GM13977 (cell line): ENCODE measurements at regions not wholly inside any gene's neighbourhood (a gene's known extent, or its start where the extent isn't known, plus 50 kb on each side); places are given as distances from the start of the nearest gene placed in this dataset.

Experiments used
- DNase-seq: peaks from one replicate; pipeline ENCODE4 v3.0.0; 2012; ENCODE audit warnings: low spot score
- in situ Hi-C: fragments of 300-500 bp; cut with MboI; formaldehyde crosslinking; loops from one replicate; pipeline ENCODE4 v1.12.0; 2022; ENCODE audit warnings: low sequenced_read_pairs, low pct_unique_long_range_greater_than_20kb, mixed read lengths, inconsistent platforms; ENCODE audit not compliant: unreplicated experiment
- TF ChIP-seq, protein P1 (sequence below): IDR thresholded peaks from 2 replicates; pipeline ENCODE4 v1.5.1; 2012; ENCODE audit warnings: mild to moderate bottlenecking, control low read depth; ENCODE audit not compliant: insufficient read depth; ENCODE audit errors: extremely low read depth, missing control alignments

- in situ Hi-C loops: no loop called here
- TF ChIP-seq, protein P1, sequence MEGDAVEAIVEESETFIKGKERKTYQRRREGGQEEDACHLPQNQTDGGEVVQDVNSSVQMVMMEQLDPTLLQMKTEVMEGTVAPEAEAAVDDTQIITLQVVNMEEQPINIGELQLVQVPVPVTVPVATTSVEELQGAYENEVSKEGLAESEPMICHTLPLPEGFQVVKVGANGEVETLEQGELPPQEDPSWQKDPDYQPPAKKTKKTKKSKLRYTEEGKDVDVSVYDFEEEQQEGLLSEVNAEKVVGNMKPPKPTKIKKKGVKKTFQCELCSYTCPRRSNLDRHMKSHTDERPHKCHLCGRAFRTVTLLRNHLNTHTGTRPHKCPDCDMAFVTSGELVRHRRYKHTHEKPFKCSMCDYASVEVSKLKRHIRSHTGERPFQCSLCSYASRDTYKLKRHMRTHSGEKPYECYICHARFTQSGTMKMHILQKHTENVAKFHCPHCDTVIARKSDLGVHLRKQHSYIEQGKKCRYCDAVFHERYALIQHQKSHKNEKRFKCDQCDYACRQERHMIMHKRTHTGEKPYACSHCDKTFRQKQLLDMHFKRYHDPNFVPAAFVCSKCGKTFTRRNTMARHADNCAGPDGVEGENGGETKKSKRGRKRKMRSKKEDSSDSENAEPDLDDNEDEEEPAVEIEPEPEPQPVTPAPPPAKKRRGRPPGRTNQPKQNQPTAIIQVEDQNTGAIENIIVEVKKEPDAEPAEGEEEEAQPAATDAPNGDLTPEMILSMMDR: no peak
- no peak for DNase-seq
These were observed 334.7 kb downstream of the EIPR1 start for GRCh38 chr2:3042601-3043585.

DNA sequence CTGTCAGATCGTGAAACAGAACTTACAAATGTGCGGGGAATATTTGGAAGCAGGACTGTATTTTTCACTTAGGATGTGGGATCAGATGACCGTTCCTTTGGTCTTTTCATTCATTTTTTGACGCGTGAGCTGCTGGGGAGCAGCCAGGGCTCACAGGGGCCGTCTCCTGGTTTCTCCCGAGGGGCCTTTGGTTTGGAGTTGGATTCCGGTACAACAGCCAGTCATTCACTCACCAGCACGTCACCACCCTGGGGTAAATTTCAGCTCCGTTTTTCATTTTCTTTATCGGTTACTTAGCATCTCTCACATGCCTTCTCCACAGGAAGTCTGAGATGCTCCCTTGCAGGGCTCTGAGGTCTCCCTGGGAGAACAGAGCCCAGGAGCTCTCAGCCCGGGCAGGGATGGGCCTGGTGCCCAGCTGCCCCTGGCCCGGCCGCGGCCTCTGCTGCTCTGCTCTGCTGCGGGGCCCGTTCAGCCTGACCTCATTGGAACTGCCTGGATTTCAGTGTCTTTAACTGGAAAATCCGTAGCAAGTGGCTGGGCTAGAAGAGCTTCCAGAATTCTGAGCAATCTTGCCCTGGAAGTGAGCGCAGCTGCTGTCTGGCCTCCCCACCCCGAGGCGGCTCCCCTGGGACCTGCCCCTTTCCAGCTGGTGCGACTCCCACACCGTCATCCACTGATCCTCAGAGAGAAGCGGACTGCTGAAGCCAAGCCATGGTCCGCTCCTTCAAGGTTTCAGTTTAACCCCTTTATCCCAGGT is 335.6 kb downstream of the EIPR1 start:
- no peak for DNase-seq
- TF ChIP-seq, protein P1: no peak
- in situ Hi-C loops: no loop called here

DNA sequence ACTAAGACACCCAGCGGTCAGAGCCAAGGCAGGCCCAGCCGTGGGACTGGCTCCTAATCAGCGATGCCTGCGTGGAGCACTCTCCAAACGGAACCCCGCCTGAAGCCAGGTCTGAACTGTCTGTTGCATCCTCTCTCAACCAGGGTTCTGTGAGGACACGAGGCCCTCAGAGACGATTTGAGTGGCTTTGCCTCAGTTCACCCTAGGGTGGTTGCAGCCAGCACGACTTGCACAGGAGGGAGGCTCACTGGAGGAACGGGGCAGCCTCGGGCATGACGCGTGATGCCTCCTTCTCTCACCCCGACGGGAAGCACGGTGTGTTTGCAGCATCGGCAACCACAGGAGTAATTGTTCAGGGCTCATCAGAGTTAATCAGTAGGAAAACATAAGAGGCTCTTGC is 336.4 kb downstream of the EIPR1 start:
- no peak for DNase-seq
- in situ Hi-C loops: no loop called here
- TF ChIP-seq, protein P1: no peak

- in situ Hi-C loops: no loop called here
- TF ChIP-seq, protein P1: no peak
- DNase-seq: no peak
These were observed 337.0 kb downstream of the EIPR1 start for GRCh38 chr2:3040496-3041140.

DNA sequence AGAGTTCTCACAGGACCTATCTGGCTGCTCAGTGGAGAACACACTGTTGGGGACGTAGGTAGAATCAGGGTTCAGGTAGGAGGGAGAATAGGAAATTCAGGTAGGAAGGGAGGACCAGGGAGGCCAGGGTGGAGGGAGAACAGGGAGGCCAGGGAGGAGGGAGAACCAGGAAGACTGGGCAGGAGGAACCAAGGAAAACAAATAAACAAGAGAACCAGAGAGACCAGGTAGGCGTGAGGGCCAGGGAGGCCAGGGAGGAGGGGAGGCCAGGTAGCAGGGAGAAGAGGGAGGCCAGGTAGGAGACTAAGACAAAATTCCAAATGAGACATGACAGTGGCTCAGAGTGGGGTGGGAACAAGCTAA is 337.6 kb downstream of the EIPR1 start:
- in situ Hi-C loops: no loop called here
- TF ChIP-seq, protein P1: no peak

More for the DNA sequence above, 337.6 kb downstream of the EIPR1 start:
- no peak for DNase-seq
